Thymus (tissue), 11 donors: ENCODE measurements at regions not wholly inside any gene's neighbourhood (a gene's known extent, or its start where the extent isn't known, plus 50 kb on each side); places are given as distances from the start of the nearest gene placed in this dataset.
"Not testable (repeated sequence)": the region's sequence is repeated elsewhere in the genome, so short reads cannot be mapped to it uniquely, and the experiment has no call there.

Source experiments
- DNase-seq, 9 donors: peaks; one replicate each; pipeline ENCODE4 v3.0.0-alpha.2; 2013; ENCODE audit warnings: low spot score in 9 of 9, low read depth in 6 of 9, missing footprints in 1 of 9
- H3K27ac ChIP-seq, 2 donors: one replicate each; pipeline ENCODE4 v1.5.1; 2013; ENCODE audit warnings: control low read depth in 1 of 2, low read depth in 1 of 2, low read length in 1 of 2, mild to moderate bottlenecking in 1 of 2, moderate library complexity in 1 of 2
- H3K27me3 ChIP-seq, 2 donors: one replicate each; pipeline ENCODE4 v1.5.1; 2013; ENCODE audit warnings: low read length in 1 of 2; ENCODE audit not compliant: control insufficient read depth in 2 of 2, insufficient read depth in 1 of 2
- H3K36me3 ChIP-seq, 2 donors: one replicate each; pipeline ENCODE4 v1.5.1; 2013; ENCODE audit warnings: low read length in 1 of 2, mild to moderate bottlenecking in 1 of 2, moderate library complexity in 1 of 2; ENCODE audit not compliant: control insufficient read depth in 2 of 2, insufficient read depth in 2 of 2
- H3K4me1 ChIP-seq, 2 donors: one replicate each; pipeline ENCODE4 v1.5.1; 2013; ENCODE audit warnings: low read length in 2 of 2; ENCODE audit not compliant: control insufficient read depth in 2 of 2, insufficient read depth in 2 of 2
- H3K4me3 ChIP-seq, 2 donors: one replicate each; pipeline ENCODE4 v1.5.1; 2013; ENCODE audit warnings: low read length in 2 of 2, control low read depth in 1 of 2, mild to moderate bottlenecking in 1 of 2
- H3K9me3 ChIP-seq, 2 donors: one replicate each; pipeline ENCODE4 v1.5.1; 2013; ENCODE audit warnings: low read length in 1 of 2, mild to moderate bottlenecking in 1 of 2; ENCODE audit not compliant: control insufficient read depth in 2 of 2, insufficient read depth in 1 of 2
- WGBS: extraction: QIAGEN DNeasy Blood & Tissue Kit; methylation state at CpG from one replicate; pipeline ENCODE4 v1.1.7; 2013; 5-methylcytosine and 5-hydroxymethylcytosine counted together
- donor health status: healthy.

DNA sequence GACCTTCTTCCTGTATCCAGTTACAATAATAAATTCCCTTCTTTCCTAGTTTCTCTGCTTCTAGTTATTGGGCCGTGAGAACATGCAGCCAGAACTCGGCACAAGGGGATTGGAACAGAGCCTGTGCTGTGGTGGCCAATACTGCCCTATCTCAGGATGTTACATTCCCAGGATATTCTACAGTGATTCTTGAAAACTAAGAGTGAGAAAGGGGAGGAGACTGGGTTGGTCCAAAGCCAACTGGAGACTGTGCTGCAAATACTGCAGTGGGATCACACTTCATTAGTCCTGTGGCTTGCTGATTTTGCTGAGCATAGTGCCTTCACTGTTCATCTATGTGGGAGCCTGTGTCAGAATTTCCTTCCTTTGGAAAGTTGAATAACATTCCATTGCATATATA is 456.8 kb downstream of the RPIA start:
- not testable (repeated sequence) for DNase-seq

DNA sequence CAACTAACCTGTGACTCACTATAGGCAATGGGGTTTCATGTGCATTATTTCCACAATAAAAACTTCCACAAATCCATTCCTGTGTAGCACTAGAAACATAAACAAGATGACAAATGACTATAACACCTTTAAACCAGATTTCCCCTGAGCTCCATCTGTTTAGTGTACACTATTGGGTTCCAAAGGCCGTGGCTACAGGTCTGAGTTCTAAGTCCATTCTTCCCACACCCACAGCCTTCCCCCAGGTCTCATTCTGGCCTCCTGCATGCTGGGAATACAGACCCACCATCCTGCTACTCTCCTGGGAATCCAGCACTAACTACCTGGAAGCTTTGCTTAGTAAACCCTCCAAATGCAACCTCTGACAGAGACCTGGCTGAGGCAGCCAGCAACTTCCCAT is 460.2 kb downstream of the RPIA start:
- 86% methylated on average over 1 of the region's 1 CpG for WGBS
- not testable (repeated sequence) for H3K27ac ChIP-seq

More for the DNA sequence above, 456.8 kb downstream of the RPIA start:
- H3K27me3 ChIP-seq, H3K27ac ChIP-seq, H3K9me3 ChIP-seq, H3K36me3 ChIP-seq, H3K4me3 ChIP-seq, H3K4me1 ChIP-seq: not testable (repeated sequence)
- WGBS, result 89% methylated on average over 2 of the region's 2 CpGs

DNA sequence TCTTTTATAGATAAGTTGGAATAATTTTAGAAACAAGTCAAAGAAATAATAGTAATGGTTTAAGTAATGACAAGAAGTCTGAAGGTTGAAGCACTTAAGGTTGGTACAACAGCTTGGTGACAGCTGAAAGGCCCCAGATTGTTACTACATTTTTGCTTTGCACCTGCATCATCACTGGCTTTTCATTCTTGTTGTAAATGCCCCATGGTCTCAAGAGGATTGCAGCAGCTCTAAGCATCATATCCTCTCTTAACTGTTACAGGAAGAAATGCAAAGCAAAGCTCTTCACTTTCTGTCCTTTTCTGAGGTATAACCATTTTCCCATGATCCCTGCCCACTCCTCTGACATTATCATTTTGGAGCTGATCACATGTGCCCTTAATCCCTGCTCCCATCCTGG is 461.0 kb downstream of the RPIA start:
- not testable (repeated sequence) for H3K27me3 ChIP-seq, H3K27ac ChIP-seq, H3K9me3 ChIP-seq, H3K4me3 ChIP-seq, DNase-seq, H3K4me1 ChIP-seq, H3K36me3 ChIP-seq

More for the DNA sequence above, 460.2 kb downstream of the RPIA start:
- not testable (repeated sequence) for H3K27me3 ChIP-seq, DNase-seq, H3K9me3 ChIP-seq, H3K36me3 ChIP-seq, H3K4me3 ChIP-seq, H3K4me1 ChIP-seq

DNA sequence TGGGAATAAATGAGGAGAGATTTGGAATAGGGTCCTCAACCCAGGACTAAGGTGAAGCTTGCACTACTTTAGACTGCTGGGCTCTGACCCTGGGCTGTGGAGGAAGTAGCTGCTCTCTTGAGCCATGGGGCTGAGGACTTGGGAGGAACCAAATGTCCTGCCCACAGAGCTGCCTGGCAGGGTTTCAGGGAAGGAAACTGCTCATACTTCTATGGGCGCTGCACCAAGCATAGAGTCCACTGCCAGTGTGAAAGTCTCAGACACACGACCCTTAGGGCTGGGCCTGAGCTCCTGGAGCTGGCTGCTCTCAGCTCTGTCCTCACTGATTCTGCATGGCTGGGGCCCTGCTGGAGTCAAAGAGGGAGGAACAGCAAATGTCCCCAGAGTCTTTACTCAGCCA is 461.7 kb downstream of the RPIA start:
- not testable (repeated sequence) for DNase-seq, H3K27ac ChIP-seq, H3K36me3 ChIP-seq, H3K27me3 ChIP-seq, H3K9me3 ChIP-seq, H3K4me3 ChIP-seq, H3K4me1 ChIP-seq
- WGBS, result 58% methylated on average over 2 of the region's 2 CpGs

DNA sequence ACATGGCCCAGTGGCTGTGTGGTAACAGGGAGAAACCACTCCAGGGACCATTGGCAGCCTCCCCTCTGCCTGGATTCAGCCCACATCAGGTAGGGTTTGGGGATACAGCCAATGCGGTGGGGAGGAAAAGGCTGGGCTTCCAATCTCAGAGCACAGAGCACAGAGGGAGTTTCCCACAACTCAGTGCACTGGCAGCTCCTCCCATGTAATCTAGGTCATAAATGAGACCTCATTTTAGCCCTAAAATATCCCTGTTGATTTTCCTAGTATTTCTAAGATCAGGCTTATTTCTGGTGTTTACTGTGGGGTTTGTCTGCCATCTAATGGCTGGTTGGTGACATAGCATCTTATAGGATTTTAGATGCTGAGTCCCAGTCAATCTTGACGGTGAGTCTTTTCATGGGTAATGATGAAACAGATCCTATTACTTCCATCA is 462.8 kb downstream of the RPIA start:
- H3K4me3 ChIP-seq, H3K4me1 ChIP-seq, H3K9me3 ChIP-seq, H3K27ac ChIP-seq, H3K36me3 ChIP-seq, DNase-seq, H3K27me3 ChIP-seq: not testable (repeated sequence)
- 43% methylated on average over 2 of the region's 2 CpGs for WGBS

DNA sequence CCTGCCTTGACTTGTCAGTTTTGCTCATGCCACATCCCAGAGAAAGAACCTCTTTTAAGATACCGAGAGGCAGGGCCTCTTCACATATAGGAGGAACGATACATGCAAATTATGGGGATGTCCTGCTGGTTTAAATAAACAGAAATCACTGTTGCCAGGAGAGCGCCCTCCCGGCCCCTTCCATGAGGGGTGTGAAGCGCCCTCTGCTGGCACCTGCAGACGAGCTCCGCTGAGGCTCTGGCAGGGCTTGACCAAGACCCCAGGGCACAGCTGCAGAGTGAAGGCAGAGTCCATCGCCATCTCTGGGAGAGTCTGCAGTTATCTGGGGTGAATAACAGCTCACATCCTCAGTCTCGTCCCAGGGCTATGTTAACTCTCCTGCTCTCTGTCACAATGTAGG is 468.8 kb downstream of the RPIA start:
- not testable (repeated sequence) for H3K27me3 ChIP-seq, H3K4me3 ChIP-seq, H3K27ac ChIP-seq, H3K36me3 ChIP-seq, H3K4me1 ChIP-seq, DNase-seq, H3K9me3 ChIP-seq
- 94% methylated on average over 5 of the region's 9 CpGs for WGBS

DNA sequence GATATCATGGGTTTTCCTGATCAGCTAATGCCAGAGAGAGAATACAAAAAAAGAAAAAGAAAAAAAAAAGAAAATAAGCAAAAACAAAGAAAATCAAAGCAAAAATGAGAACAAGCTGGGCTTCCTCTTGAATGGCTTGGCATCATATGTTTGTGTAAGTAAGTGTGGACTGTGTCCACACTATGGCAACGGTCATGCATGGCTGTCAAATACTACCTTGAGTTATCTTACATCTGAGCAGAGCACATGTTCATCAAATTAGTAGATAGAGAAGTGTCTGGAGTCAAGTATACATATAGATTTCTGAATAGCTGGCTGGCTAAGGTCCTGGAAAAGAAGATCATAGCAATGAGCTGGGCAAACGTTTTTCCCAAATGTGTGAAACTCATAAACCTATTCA is 470.2 kb downstream of the RPIA start:
- H3K27me3 ChIP-seq, DNase-seq, H3K4me1 ChIP-seq, H3K9me3 ChIP-seq, H3K27ac ChIP-seq, H3K36me3 ChIP-seq, H3K4me3 ChIP-seq: not testable (repeated sequence)
- 84% methylated on average over 2 of the region's 2 CpGs for WGBS

DNA sequence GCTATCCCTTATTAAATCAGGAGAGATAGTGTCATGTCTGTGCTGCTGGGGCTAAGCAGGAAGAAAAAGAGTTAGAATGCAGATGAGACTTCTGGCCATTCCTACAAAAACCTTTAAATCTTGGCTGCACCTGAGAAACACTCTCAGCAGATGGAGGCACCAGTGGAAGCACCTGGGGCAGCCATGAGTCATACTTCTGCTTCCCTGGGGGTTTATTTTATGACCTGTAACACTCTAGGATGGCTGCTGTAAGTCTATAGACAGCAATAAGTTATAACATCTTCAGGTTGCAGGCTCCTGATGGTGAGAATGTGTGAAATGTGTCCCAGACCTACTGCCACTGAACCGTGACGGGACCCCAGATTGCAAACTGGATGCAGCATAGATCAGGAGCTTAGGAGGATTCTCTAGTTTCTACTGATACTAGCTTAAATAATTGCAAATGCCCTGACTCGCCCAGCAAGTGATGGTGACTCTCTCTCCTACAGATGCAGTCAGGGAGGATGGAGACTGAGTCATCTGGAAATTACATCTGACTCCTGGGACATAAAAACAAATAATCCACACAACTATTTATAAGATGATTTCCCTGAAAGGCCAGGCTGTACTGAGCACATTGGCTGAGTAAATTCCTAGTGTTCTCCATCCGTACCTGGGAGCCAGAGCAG is 479.2 kb downstream of the RPIA start:
- not testable (repeated sequence) for H3K27ac ChIP-seq, H3K4me1 ChIP-seq, H3K27me3 ChIP-seq, H3K4me3 ChIP-seq, H3K9me3 ChIP-seq, H3K36me3 ChIP-seq, DNase-seq
- 96% methylated on average over 1 of the region's 4 CpGs for WGBS

DNA sequence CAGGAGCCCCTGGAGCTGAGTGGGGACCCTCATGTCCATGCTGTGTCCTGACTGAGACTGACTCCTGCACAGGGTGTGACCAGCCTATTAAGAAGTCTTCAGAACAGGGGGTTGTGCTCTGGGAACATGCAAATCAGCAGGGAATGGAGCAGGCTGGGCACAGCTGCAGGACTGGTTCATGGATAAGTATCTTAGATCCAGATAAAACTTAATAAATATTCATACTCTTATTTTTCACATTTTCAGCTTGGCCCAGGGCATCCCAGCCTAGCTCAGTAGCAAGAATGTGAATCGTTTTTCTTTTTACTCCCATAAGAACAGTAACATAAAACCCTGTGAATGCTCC is 479.7 kb downstream of the RPIA start:
- H3K27me3 ChIP-seq, result not testable (repeated sequence)
- 86% methylated on average over 1 of the region's 1 CpG for WGBS

DNA sequence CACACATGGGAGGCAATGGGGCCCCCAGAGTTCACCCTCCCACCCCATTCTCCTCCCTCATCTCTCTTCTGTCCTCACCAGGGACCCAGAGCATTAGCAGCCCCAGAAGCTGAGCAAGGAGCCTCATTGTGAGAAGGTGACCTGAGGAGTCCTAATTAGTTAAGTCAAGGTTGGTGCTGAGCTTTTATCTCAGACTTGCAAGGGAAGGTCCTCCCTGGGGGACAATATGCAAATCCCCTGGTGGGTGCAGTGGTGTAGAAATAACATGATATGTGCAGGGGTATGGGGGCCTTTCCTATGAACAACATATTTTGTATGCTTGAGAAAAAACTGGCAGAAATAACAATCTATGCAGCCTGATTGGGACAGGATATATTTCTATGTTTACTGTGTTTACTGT is 485.5 kb downstream of the RPIA start:
- H3K4me3 ChIP-seq, DNase-seq, H3K27ac ChIP-seq, H3K36me3 ChIP-seq, H3K27me3 ChIP-seq, H3K4me1 ChIP-seq, H3K9me3 ChIP-seq: not testable (repeated sequence)

More for the DNA sequence above, 479.7 kb downstream of the RPIA start:
- not testable (repeated sequence) for H3K4me3 ChIP-seq, H3K36me3 ChIP-seq, H3K4me1 ChIP-seq, H3K9me3 ChIP-seq, DNase-seq, H3K27ac ChIP-seq
